WI38 (cell line): ENCODE measurements at regions not wholly inside any gene's neighbourhood (a gene's known extent, or its start where the extent isn't known, plus 50 kb on each side); places are given as distances from the start of the nearest gene placed in this dataset.

Source experiments
- H3K4me3 ChIP-seq: 2 replicates; pipeline ENCODE4 v1.5.1; 2011; ENCODE audit warnings: low read depth, mild to moderate bottlenecking, control low read depth, low read length
- CTCF ChIP-seq: IDR thresholded peaks from 2 replicates; pipeline ENCODE4 v1.5.1; 2012; ENCODE audit warnings: low read depth, mild to moderate bottlenecking, control low read depth, low read length

- no peak overlapping the region for H3K4me3 ChIP-seq
- TF ChIP-seq CTCF: no peak
These were observed 411.0 kb upstream of the PCDH15 start for GRCh38 chr10:55212051-55212450.

- no peak for TF ChIP-seq CTCF
These were observed 402.8 kb upstream of the PCDH15 start for GRCh38 chr10:55203874-55204273.

DNA sequence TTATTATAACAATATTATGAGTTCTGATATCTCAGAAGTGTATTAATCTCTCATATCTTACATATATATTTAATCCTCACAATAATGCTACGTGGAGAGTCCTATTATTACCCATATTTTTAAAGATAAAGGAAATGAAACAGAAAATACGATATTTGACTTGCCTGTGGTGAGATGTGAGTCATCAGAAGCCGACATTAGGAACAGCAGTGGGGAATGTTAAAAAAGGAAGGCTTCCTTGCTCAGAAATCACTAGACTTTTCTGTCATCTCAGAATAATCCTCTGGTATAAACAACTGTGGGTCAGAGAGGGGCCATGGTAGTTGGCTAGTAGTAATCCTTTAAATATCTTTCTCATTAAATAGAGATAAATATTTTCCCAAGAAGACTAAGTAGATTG, 402.3 kb upstream of the PCDH15 start:
- TF ChIP-seq CTCF: no peak

More at GRCh38 chr10:55203874-55204273, 402.8 kb upstream of the PCDH15 start:
- no peak overlapping the region for H3K4me3 ChIP-seq

GRCh38 chr10:55200020-55200419, 399.0 kb upstream of the PCDH15 start:
- no peak overlapping the region for H3K4me3 ChIP-seq
- TF ChIP-seq CTCF: no peak

More for the DNA sequence above, 402.3 kb upstream of the PCDH15 start:
- no peak overlapping the region for H3K4me3 ChIP-seq

DNA sequence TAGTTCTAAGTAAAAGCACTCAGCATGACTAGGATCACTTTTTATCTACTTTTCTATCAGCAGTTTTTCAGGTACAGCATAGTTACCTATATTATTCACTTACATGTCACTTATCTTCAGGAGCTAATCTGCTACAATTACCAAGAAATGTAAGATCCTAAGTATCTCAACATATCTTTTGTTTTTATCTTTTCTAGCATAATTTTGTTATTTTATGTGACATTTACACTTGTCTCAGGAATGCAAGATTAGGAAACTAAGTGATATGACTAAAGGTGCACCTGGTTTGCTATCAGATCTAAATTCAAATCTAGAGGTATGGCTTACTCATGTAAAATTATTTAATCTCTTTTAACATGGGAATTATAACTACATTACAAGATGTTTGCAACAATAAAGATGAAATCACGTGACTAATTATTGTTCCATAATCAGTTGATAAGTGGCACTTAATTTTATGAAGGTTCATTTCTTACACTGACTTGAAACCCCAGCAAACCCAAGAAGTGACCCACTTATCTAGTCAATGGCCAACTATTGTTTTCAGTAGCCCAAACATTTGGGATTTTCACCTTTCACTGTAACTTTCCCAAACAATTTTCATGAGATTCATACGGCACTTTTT, 390.3 kb upstream of the PCDH15 start:
- no peak for TF ChIP-seq CTCF
- H3K4me3 ChIP-seq: no peak overlapping the region

DNA sequence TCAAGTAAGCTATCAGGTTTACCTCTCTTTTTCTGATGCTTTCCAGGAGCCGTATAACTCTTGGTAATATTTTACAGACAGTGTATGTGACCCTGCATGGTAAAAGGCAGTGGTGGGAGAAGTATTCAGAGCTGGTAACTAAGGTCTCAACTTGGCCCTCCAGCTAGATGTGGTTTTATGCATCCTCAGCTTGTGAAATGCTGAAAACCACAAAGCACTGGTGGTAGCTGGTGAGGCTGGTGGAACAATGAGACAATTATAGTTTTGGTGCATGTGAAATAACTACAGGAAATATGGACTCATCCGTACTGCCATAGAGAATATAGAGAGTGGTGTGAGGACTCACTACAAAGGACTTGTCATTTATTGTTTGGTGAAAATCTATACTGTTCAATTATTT, 383.0 kb upstream of the PCDH15 start:
- H3K4me3 ChIP-seq: no peak overlapping the region
- no peak for TF ChIP-seq CTCF

GRCh38 chr10:55180357-55180756, 379.3 kb upstream of the PCDH15 start:
- TF ChIP-seq CTCF: no peak

More at GRCh38 chr10:55180357-55180756, 379.3 kb upstream of the PCDH15 start:
- H3K4me3 ChIP-seq: no peak overlapping the region
